ENCODE measurements at regions not wholly inside any gene's neighbourhood (a gene's known extent, or its start where the extent isn't known, plus 50 kb on each side); places are given as distances from the start of the nearest gene placed in this dataset.

DNA sequence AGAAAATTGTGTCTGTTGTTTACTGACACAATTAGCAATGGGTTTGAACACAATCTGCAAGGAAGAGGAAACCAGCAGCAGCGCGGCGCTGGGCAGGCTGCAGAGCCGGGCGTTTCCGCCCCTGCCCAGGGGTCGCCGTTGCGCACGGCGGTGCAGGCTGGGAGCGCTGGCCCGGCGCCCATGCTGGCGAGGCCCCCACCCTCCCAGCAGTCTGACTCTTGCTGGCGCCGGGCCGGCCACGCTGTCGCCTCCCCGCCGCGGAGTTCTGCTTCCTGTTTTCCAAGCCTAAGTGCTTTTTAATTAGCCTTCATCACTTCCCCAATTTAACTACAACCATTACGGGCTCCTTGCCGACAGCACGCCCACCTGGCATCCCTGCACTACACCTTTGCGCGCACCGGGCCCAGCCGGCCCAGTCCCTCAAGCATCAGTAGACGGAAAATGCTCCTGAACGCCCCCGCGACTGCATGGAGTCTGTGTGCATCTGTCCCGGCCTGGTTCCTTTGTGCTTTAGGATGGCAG is 212.1 kb downstream of the GXYLT1 start:
- no peak for DNase-seq (ENCODE audit: low read depth, low spot score)

DNA sequence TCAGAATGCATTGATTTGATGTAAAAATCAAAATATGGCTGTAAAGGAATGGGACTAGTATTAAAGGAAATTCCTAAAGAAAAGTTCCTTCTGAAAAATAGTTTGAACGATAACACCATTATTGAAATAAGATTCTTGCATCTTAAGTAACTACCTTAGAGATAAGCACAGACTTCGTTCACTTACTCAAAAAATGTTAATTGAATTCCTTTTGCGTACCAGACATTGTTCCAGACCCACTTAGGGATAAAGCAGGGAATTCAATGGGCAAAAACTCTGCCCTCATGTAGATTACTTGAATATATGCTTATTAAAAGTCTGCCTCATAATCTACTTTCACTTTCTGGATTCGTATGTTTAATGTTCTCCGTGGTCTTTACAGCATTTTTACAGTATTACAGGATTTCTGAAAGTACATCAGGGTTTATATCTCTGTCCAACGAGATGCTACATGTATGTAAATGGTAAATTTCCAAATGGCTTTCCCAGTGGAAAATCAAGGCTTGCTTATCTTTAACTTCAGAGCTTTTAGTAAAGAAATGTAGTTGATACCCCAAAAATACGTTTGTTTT is 213.7 kb downstream of the GXYLT1 start:
- DNase-seq (ENCODE audit: low read depth, low spot score) = no peak

DNA sequence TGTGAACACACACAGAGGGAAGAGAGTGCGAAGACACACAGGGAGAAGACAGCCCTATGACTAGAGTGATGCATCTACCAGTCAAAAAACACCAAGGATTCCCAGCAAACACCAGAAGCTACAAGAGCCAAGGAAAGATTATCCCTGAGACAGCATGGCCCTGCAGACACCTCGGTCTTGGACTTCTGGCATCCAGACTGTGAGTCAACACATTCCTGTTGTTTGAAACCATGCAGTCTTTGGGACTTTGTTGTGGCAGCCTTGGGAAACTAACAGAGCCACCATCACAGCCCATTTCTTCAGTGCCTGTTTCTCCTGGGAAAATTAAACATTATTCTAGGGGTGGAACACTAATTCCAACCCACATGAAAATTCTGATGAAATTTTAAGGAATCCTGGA is 220.6 kb downstream of the GXYLT1 start:
- DNase-seq (ENCODE audit: low read depth, low spot score) = no peak

DNA sequence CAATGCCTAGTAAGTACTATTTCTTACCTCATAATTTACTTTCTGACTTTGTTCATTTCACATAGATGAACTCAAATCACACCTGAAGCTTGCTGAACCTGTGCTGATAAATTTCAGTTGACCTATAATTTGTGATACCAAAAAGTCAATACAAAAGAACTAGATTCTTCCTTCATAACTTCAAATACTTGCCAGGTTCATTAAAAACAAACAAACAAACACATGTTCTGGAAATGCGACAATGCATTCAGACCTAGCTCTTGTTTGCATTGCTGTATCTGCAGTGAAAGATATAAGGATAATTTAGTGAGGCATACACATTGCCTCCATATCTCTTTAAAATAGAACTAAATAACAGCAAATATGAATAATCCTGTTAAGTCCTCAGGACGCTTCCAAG is 221.3 kb downstream of the GXYLT1 start:
- no peak for DNase-seq (ENCODE audit: low read depth, low spot score)

DNA sequence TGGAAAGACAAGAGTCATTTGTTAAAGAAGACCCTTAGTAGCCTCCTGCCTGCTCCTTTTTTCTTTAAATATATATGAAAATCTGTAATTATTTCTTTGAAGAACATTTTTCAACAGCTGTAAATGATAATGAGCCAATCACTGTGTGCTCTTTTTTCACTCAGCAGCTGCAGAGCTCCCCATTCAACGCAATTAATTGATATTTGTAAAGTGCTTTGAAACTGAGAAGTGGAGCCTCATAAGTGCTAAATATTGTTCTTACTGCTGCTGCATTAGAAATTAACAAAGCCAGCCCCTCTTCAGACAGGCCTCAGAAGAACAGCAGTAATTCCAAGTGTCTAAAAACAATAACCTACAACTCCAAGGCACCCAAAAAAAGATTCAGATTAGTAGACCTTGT is 224.3 kb downstream of the GXYLT1 start:
- DNase-seq (ENCODE audit: low read depth, low spot score) = no peak

DNA sequence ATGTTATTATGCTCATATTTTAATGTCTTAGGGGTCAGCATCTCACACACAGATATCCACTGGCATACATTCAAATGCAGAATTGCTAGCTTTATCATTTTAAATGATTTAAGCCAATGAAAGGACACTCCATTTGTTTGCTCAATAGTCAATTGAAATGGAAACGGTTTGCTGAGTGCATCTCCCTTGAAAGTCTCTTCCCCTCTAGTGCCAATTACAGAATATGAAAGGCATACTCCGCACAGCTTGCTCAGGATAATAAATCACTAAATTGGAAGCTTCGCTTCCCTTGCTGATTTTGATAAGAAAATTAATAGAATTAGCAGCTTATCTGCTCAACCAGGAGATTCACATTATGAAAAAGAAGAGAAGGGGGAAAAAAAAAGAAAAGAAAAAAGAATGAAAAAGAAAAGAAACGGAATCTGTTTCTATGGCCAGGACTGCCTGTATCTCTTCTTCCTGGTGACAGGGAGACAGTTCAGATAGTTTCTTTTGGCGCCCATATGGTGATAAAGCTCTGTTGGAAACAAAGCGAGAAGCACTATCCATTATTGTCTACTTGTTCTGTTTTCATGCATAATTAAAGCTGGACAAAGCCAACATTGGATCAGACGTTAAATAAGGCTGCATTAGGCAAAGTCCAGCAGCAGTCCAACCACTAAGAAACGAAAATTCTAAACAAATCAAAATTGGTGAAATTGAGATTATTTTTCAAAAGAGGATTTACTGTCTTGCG is 225.0 kb downstream of the GXYLT1 start:
- no peak for DNase-seq (ENCODE audit: low read depth, low spot score)

DNA sequence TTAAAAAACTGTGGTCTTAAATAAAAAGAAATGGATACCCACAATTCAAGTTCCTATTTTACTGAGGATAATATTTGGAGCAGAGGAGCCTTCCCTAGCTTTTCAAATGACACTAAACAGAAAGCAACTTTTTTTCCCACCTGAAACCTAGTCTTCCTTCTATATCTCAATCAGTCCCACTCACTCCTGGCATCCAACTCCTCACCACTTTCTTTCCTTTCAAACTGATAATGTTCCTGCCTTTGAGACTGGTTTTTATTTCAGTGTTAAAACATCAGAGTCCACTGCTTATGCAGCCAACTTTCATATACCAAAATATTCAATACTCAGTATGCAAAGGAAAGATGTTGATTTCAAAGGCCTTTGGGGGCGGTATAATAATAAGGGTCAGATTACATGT is 225.6 kb downstream of the GXYLT1 start:
- DNase-seq (ENCODE audit: low read depth, low spot score) = no peak

DNA sequence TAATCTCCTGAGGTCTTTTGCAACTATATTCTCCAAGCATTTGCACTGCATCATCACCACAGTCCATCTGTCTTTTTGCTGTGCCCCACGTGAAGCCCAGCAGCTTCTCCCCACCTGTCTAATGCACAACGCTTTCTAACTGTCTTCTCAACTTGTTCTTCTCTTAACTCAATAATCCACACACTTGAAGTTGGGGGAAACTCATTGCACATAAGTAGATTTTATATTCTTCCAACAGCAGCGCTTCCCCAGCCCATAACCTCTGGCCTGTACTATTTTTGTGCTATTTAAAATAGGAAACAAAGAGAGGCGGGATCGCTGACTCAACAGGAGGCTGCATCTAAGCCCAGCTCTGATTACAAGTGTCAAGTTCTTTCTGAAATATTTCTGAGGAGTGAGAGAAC is 226.7 kb downstream of the GXYLT1 start:
- DNase-seq (ENCODE audit: low read depth, low spot score) = no peak

DNA sequence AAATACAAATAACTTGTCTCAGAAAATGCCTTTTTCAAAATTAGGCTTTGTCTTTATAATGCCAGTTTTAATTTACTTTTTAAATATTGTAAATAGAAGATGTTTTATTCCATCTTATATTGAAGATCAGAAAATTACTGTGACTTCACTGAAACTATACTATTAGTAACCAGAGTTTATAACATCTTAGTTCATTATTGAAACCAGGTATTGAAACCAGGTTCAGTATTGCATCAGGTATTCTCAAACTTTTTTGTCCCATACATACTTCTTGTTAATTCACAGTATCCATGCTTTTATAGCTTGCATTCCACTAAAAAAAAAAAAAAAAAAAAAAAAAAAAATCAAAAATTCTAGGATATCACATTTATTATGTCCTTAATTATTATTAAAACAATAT is 227.5 kb downstream of the GXYLT1 start:
- DNase-seq (ENCODE audit: low read depth, low spot score) = no peak

DNA sequence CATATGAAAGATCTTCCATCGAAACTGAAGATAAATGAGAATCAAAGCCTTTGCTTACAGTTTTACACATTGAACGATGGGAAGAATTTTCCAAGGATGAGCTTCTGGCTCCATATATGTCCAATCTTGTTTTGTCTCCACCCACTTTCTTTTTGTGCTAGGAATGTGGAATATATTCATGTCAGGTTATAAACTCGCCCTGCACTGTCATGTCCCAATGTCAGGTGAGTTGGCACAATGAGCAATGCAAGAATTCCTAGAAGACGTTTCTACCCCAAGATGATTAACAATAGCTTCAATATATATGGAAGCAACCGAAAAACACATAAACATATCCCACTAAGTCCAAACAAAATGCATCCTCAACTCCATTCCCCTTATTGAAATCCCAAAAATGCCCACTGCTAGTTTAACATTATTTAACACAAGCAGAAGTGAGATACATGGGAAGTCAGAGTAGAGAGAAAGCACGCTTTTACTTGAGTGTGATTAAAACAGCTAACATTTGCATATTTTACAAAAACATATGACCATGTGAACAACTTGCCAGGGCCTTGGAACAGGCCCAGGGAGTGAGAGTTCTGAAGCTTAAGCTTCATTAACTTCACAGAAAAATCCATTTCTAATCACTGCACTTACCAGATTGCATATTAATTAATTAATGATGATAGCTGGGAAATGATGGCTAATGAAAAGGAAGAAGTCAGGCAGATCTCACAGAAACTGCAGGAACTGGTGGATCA is 233.9 kb downstream of the GXYLT1 start:
- DNase-seq (ENCODE audit: low read depth, low spot score) = no peak

DNA sequence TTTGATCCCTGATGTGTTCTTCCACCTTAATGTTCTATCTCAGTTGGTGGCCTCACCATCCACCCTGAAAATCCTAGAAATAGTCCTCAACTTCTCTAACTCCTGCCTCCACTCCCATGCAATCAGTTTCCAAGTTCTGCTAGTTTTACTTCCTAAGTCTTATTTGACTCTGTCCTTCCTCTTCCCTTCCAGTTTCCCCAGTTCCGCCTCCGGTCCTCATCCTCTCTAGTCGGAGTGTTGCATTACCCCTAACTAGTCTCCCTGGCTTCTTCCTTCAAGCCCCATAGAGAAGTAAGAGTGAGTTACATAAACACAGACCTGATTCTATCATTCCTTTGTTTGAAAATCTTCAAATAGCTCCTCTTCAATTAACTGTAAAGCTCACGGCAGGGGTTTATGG is 236.5 kb downstream of the GXYLT1 start:
- no peak for DNase-seq (ENCODE audit: low read depth, low spot score)

DNA sequence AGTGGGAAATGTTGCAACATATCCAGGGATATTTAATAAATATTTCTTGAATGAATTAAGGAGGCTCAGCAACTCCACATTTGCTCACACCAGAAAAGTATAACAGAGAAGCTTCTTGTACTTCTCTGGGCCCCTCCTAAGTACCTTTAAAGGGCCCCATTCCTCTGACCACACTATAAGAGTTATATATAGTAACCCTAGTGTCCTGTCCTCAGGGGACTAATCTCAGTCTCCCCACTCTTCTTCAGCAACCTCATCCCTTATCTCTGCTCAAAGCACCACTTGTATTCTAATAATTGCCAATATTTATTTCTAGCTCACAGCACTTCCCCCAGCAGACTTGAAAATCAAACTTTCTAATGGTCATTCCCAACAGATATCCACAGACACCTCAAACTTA is 237.1 kb downstream of the GXYLT1 start:
- DNase-seq (ENCODE audit: low read depth, low spot score) = no peak

DNA sequence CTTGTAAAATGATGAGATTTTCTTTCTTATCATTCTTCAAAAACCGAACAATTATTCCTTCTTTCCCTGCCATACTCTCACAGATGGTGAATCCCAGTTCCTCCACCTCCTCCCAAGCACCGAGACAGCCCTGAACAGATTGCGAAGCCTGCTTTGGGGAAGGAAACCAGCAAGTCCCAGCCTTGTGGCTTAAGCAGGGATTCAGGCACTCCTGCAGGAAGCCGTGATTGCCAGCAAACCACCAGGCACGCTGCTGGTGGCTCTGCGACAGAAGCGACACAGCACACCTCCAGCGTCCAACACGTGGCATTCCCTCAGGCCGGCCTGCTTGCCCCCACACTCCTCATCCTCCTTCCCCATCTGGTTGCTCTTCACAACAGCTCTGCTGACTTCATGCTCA is 237.7 kb downstream of the GXYLT1 start:
- DNase-seq (ENCODE audit: low read depth, low spot score) = no peak

DNA sequence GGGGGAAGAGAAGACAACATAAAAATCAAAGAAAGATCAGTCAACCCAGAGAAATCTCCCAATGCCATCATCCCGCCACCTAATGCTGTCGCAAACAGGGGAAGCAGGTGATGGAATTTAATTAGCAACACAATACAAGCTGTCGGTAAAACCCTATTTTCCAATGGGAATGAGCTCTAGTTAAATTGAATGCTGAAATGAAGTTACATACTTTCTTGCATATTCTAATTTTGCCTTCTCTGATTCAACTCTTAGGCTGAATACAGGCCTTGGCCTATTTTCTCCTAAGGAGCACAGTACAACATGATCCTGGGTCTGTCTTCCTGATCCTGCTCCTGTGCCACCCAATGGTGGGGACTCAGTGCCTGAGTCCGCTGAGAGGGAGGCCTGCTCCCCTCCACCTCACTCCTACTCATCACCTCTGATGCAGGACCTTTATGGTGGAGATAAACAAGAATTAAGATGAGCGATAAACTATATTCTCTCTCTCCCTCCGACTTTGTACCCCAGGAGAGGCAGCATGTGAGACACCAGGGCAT is 238.8 kb downstream of the GXYLT1 start:
- no peak for DNase-seq (ENCODE audit: low read depth, low spot score)

DNA sequence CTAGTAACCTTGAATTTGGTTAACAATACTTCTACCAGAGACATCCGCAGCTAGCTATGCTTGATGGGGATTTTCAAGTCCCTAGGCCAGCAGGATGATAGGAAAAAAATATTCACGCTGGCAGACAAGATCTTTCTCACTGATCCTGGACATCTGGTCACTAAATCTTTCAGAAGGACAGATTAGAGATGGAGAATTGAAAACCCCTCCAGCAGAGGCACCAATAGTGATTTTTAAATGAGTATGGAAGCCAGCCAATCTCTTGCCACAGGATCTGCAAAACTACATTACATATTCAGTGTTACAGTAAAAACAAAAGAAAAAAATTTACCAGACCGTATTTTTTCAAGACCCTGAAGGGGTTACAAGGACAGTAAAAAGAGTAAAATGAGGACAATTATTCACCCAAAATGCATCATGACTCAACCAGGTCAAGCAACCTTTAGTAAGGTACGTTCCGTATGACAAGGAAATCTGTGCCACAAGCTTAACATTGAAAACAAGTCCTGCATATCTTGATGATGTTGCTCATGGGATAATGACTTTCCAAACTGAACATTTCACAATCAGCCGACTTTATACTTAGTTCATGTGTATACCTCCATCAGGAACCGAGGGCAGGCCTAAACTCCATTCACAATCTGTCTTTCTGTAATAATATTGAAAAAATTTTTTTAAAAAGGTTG is 239.5 kb downstream of the GXYLT1 start:
- DNase-seq (ENCODE audit: low read depth, low spot score) = no peak

DNA sequence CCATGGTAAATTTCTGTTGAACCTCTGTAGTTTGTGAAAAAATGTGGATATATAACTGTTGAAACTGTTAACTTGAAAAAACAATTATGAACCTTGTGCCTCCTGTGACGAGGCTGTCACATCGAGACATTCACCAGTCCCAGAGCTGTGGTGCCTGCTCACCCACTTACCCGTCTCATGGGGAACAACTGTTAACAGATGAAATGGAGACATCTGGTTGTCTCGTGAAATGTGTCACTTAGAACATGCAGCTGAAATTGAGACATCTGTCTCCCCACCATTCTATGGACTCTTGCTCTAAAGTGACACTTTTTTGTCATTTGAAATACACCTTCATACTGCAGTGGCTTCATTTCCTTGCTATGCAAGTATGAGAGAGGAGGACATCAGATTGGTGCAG is 240.6 kb downstream of the GXYLT1 start:
- no peak for DNase-seq (ENCODE audit: low read depth, low spot score)

DNA sequence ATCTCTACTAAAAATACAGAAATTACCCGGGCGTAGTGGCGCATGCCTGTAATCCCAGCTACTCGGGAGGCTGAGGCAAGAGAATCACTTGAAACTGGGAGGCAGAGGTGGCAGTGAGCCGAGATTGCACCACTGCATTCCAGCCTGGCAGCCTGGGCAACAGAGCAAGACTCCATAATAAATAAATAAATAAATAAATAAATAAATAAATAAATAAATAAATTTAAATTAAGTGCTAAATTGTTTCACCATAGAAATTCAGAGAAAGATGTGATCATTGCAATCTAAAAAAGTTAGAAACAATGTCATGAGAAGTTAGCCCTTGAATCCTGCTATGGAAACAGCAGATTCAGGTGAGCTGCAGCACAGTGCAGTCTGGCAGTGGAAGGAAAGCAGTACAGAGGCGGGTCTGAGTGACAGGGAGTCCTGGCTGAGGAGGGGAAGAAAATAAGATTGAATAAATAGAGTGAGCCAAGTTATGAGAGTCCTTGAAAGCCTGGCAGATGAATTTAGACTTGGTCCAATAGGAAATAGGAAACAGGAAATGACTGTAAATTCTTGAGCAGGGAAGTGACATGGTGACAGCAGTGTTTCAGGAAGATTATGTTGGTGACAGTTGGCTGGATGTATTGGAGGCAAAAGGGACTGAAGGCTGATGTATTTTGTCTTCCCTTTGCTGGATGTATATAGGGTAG is 241.5 kb downstream of the GXYLT1 start:
- no peak for DNase-seq (ENCODE audit: low read depth, low spot score)

DNA sequence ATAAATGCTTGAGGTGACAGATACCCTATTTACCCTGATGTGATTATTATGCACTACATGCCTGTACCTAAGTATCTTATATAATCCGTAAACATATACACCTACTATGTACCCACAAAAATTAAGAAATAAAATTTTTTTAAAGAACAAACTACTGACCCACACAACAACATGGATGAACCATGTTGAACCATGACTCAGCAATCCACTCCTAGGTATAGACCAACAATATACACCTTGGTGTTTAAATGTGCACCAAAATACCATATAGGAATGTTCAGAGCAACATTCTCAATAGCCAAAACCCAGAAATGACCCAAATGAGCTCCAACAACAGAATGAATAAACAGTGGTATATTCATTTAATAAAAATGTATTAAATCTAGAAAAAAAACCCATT is 245.1 kb downstream of the GXYLT1 start:
- no peak for DNase-seq (ENCODE audit: low read depth, low spot score)

DNA sequence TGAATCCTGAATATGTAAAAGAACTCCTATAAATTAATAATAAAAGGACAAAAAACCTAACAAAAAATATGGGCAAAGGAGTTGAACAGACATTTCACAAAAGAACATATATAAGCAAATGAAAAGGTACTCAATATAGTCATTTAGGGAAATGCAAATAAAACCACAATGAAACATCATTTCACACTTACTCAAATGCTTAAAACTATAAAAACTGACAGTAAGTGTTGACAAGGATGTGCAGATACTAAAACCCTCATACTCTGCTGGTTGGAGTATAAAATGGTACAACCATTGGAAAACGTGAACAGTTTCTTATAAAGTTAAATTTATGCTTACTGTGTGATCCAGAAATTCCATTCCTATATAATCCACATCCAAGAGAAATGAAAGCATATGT is 247.1 kb downstream of the GXYLT1 start:
- DNase-seq (ENCODE audit: low read depth, low spot score) = no peak

DNA sequence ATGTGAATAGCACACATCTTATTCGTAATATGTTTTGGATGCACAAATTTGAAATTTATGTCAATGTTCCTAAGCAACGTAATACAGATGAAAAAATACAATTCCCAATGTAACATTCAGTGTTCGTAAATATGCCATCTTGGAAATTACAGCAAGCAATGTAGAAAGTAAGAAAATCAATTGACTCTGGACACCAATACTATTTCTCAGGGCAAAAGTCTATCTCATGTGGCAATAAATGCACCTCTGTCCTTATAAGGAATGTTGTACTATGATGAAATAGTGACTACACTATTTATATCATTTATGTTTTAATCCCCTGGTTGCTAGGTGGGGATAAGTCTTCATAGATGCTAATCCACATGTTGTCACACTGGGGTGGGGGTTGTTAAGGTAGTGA is 251.2 kb downstream of the GXYLT1 start:
- no peak for DNase-seq (ENCODE audit: low read depth, low spot score)

DNA sequence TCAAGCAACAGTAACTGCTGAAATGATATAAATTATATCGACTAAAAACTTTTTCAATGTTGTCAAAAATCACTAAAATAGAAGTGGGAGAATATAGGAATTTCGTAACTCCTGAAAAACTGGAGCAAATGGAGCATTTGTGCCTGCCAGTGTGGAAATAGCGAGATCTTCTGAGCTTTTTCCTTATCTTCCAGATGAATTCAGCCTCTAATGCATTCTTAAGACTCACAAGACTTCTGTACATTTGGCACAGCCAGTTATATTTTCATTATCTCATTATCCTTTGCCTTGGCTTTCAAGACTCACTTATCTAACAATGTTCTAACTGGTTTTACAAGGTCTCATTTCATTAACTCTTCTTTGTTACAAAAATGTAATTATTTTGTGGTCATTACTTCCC is 252.4 kb downstream of the GXYLT1 start:
- DNase-seq (ENCODE audit: low read depth, low spot score) = no peak

All from activated CD4-positive, CD25-positive, alpha-beta regulatory T cell treated with anti-CD3 and anti-CD28 coated beads, Interleukin-2, amount 50 U/mL, for 16 hours (primary cell).